ENCODE measurements at regions not wholly inside any gene's neighbourhood (a gene's known extent, or its start where the extent isn't known, plus 50 kb on each side); places are given as distances from the start of the nearest gene placed in this dataset.

DNA sequence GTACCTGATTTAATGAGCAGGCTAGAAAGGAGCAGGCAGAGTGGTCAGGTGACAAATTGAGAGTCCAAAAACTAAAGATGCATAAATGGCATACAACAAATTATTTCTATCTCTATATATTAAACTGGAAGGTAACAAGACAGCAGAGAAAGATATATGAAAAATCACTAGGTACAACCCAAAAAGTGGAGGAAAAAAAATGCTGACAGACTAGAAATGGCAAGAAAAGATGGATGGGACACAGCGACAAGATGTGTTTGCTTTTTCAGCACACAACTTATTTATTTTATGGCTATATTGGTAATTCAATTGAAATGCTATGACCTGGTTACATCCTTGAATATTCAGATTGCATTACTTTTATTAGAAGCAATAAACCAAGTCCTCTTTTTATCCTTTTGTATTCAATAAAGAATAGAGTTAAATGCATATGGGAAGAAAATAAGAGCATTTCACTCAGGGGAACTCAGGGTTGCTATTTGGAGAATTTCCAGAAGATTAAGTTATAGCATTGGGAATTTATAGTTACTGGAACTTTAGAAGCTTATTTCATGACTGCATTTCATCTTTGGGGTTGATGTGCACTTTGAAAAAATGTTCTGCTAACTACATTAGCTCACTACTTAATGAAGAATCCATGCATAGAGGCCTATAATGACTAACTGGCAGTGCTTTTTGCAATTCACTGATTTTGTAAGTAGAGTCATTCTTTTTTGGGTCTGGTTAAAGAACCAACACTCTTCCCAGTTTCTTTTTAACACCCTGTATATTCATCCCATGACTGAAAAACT lies 566.6 kb upstream of the TUSC1 start (continued):
- no peak for TF ChIP-seq PHF8 (conservative IDR thresholded peaks at IDR 0.05; ENCODE audit: low read depth, low read length)
